UCSD-AML1 (cell line): ENCODE measurements at regions not wholly inside any gene's neighbourhood (a gene's known extent, or its start where the extent isn't known, plus 50 kb on each side); places are given as distances from the start of the nearest gene placed in this dataset.

Experiments used
- DNase-seq: peaks from one replicate; lab custom pipeline; 2025; ENCODE audit not compliant: unreplicated experiment; lab: John Stamatoyannopoulos, UW

DNA sequence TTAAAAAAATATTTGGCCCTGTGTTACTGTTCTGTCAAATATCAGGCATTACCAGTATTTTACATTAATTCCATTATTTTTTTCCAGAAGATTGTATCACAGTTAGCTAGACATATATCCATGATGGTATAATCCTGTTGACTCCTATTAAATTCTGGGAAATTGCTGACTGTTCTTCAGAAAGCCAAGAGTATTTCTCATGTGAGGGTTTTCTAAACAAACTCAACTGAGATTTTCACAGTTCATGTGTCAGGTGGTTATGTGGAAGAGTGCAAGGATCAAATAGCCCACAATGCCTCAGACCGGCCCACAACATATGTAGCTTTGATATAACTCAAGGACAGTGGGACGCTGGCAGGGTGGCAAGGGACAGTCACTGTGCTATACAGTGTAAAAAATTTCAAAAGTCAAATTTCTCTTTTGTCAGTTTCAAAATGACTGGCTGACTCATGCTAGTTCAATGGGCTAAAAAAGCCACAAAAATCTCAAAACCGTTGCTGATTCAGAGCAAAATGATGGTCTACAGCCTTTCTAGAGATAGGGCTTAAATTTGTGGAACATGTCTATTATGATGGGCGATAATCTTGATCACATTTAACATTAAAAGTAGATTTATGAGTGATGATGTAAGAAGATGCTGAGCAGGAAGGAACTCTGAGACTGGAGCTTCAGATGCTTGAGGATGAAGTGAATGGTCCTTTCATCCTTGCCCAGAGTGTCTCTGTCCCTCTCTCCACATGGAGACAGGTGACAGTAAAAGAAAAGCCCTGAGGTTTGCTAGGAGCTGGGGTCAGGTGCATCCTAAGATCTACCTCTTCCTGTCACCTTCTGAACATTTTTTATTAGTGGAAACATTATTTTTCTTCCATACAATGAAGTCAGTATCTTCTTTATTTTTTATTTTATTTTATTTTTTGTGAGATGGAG lies 175.8 kb upstream of the PIEZO2 start:
- no peak for DNase-seq

- DNase-seq: no peak
Observed at GRCh38 chr18:11324510-11324909, 175.1 kb upstream of the PIEZO2 start.

DNA sequence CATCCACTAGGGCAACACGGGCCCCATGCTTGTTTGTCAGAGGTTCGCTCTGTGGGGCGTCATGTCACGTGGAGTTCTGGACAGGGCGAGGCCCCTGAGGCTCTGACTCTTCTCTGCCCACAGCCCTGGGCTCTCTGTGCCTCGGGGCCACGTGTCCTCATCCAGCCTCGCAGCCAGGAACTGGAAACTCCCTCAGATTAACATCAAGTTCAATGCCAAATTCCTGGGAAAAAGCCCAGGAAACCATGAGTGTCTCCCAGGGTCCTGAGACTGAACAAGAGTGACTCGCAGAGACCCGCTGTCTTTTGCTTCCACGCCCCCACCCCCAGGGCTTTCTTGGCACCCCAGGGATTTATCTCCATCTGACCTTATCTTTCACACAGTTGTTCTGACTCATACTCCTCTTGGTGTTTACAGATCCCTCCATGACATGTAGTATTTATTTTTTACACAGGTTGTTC lies 174.0 kb upstream of the PIEZO2 start:
- no peak for DNase-seq

- DNase-seq: no peak
Observed at GRCh38 chr18:11322716-11323115, 173.3 kb upstream of the PIEZO2 start.

- no peak for DNase-seq
Observed at GRCh38 chr18:11322006-11322405, 172.6 kb upstream of the PIEZO2 start.

DNA sequence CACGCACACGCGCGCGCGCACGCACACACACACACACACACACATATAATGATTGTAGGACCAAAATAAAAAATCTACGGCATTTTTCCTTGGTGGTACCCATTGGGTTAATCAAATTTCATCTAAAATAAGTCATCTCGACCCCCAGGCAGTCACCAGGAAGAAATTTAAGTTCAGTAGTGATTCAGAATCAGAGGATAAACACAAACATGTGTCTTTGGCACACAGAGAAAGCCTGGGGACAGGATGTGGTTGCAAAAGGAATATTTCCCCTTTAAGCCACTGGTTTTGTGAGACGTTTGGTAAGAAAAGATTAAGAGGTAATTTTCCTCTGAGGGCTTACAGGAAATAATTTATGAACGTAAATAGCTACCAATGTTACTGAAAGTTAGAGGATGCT lies 171.6 kb upstream of the PIEZO2 start:
- no peak for DNase-seq

- no peak for DNase-seq
Observed at GRCh38 chr18:11316546-11316945, 167.2 kb upstream of the PIEZO2 start.

- peak; percentile 33 for DNase-seq
Observed at GRCh38 chr18:11310476-11311086, 161.2 kb upstream of the PIEZO2 start.

GRCh38 chr18:11309172-11309571 lies 159.8 kb upstream of the PIEZO2 start:
- no peak for DNase-seq

- no peak for DNase-seq
Observed at GRCh38 chr18:11308499-11308898, 159.1 kb upstream of the PIEZO2 start.

GRCh38 chr18:11307716-11308115 lies 158.3 kb upstream of the PIEZO2 start:
- DNase-seq: no peak

GRCh38 chr18:11305507-11305906 lies 156.1 kb upstream of the PIEZO2 start:
- DNase-seq: no peak

GRCh38 chr18:11304928-11305327 lies 155.6 kb upstream of the PIEZO2 start:
- DNase-seq: no peak

DNA sequence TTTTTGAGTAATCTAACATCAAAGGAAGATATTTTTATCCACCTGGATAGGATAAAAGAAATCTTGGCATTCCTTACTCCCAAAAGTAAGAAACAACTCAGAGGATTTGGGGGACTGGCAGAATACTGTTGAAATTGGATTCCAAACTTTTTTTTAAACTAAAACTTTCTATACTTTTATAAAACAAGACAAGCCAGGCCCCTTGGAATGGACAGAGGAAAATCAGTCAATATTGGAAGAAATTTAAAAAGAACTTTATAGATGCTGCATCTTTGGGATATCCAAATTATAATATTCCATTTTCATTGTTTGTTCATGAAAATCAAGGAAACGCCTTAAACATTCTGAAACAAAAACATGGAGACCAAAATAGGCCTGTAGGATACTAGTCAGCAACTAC lies 147.6 kb upstream of the PIEZO2 start:
- no peak for DNase-seq

DNA sequence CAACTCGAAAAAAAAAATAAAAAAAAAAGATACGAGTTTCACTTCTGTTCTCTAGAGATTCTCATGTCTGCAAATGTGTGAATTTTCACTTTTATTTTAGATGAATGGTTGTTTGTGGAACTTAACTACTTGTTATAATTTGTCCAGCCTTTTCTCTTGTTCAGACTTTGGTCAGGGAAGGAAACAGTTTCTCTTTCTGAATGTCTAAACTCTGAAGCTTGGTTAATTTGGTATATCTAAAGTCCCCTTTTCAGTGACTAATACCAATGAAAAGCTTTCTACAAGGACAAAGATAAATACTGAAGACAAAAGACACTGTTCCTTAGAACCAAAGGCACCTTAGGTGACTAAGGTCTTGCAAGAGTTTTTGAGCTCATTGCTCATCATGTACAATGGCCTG lies 144.4 kb upstream of the PIEZO2 start:
- DNase-seq: no peak

GRCh38 chr18:11290786-11291185 lies 141.4 kb upstream of the PIEZO2 start:
- DNase-seq: no peak

DNA sequence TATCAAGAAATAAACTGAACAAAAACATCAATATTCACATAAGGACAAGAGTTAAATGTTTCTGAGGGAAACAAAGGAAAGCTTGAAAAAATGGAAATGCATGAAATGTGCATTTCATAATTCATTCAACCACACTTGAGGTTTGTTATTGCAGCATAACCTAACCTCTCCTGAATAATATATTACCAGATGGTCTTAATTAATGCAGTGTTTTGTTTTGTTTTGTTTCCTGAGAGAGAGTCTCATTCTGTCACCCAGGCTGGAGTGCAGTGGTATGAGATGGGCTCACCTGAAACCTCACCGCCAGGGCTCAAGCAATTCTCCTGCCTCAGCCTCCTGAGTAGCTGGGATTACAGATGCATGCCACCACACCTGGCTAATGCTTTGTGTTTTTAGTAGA lies 139.9 kb upstream of the PIEZO2 start:
- no peak for DNase-seq

DNA sequence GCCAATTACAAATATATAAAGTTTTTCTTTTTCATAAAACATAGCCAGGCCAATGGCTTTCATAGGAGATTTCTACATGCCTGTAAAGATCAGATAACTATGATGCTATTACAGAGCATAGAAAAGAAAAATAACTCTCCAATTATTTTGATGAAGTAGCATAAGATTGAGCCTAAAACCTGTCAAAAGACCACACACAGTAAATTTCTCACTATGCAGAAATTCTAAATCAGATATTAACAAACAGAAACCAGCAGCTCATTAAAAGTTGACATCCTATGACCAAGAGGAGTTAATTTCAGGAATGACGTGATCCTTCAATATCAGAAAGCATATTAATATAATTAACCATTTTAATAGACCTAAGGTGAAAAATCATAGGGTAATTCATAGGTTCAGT lies 139.0 kb upstream of the PIEZO2 start:
- DNase-seq: no peak

GRCh38 chr18:11286431-11286830 lies 137.1 kb upstream of the PIEZO2 start:
- DNase-seq: no peak

GRCh38 chr18:11284811-11285210 lies 135.4 kb upstream of the PIEZO2 start:
- no peak for DNase-seq

DNA sequence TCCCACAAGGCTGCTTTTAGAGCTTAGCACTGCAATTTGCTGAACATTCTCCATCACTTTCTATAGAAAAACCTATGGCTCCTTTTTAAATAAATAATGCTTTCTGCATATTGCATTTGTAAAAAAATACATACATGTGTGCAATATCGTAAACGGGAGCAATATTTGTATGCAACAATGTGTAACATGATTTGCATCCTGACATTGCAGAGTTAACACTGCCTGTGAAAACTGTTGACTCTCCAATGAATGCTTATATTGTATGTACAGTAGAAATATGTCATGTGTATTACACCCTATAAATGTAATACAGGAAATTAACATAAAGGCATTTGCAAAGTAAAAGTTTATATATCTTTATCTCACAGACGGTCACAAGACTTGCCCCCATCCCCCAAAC lies 135.0 kb upstream of the PIEZO2 start:
- DNase-seq: no peak

DNA sequence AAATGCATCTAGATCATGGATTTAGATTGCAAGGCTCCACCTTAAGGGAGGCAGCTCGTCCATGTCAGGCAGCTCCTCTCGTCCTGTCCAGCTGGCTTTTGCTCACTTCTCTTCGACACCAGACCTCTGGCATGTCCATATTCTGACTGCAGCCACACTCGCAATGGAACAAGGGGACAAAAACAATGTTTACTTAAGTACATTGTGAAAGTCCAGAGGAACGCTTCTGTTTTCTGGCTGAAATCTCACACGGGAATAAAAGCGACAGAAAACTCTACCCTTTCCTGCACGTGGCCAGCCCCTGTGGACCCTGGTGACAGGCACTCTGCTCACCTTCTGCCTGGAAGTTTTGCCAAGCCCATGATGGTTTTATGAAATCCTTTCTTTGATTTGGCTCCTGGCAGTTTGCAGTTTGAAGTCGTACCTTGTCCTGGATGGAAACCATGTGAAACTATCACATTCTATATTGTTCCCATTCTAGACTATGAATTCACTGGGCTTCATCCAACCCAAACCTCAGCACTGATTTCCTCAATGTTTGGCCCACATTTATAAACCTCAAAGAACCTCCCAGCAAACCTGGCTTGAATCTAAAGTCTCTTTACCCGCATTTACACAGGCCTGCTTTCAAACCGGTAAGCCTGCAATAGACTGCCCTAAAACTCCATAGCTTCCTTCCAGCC lies 134.3 kb upstream of the PIEZO2 start:
- no peak for DNase-seq
